Tibial nerve (tissue), 4 donors: ENCODE measurements at regions not wholly inside any gene's neighbourhood (a gene's known extent, or its start where the extent isn't known, plus 50 kb on each side); places are given as distances from the start of the nearest gene placed in this dataset.

ENCODE experiments used
- EP300 ChIP-seq, 2 donors: sonication (generic); formaldehyde crosslinking; IDR thresholded peaks; one replicate each; pipeline ENCODE4 v1.6.1; 2017; ENCODE audit warnings: antibody characterized with exemption in 2 of 2, mild to moderate bottlenecking in 1 of 2
- POLR2A ChIP-seq, 2 donors: fragments of 450-650 bp; IDR thresholded peaks; one replicate each; pipeline ENCODE4 v1.6.1; 2017; ENCODE audit warnings: antibody characterized with exemption in 2 of 2, mild to moderate bottlenecking in 2 of 2, moderate library complexity in 2 of 2
- TF ChIP-seq, protein P1 (sequence below), 5 experiments: fragments of 200-600 bp in 3 of 5; fragments of 450-650 bp in 2 of 5; sonication (generic) in 3 of 5; IDR thresholded peaks; one replicate each; pipeline ENCODE4 v1.5.1; 2016 to 2019; ENCODE audit warnings: antibody characterized with exemption in 5 of 5, mild to moderate bottlenecking in 3 of 5, moderate library complexity in 2 of 5

DNA sequence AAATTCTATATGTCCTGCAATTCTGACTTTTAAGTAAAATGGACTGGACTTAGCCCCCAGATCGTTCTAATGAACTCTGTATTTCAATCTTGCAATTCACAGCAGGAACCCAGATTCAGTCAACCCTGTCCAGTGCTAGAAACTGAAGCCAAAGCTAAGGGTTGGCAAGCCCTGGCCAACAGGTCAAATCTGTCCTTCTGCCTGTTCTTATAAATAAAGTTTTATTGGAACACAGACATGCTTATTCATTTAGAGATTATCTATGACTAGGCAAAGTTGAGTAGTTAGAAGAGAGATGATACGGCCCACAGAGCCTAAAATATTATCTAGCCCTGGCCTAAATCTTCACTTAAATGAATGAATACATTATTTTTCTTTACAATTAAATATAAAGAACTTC, 339.2 kb upstream of the JARID2 start:
- no peak for TF ChIP-seq EP300 (IDR thresholded peaks at IDR 0.05)
- TF ChIP-seq, protein P1, sequence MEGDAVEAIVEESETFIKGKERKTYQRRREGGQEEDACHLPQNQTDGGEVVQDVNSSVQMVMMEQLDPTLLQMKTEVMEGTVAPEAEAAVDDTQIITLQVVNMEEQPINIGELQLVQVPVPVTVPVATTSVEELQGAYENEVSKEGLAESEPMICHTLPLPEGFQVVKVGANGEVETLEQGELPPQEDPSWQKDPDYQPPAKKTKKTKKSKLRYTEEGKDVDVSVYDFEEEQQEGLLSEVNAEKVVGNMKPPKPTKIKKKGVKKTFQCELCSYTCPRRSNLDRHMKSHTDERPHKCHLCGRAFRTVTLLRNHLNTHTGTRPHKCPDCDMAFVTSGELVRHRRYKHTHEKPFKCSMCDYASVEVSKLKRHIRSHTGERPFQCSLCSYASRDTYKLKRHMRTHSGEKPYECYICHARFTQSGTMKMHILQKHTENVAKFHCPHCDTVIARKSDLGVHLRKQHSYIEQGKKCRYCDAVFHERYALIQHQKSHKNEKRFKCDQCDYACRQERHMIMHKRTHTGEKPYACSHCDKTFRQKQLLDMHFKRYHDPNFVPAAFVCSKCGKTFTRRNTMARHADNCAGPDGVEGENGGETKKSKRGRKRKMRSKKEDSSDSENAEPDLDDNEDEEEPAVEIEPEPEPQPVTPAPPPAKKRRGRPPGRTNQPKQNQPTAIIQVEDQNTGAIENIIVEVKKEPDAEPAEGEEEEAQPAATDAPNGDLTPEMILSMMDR (IDR thresholded peaks at IDR 0.05): no peak
- TF ChIP-seq POLR2A (IDR thresholded peaks at IDR 0.05): no peak
